22Rv1 (cell line): ENCODE measurements at regions not wholly inside any gene's neighbourhood (a gene's known extent, or its start where the extent isn't known, plus 50 kb on each side); places are given as distances from the start of the nearest gene placed in this dataset.

Experiments used
- H3K27ac ChIP-seq: fragments of 450-650 bp; 2 replicates; pipeline ENCODE4 v1.5.1; 2017
- ZFX ChIP-seq: fragments of 450-650 bp; IDR thresholded peaks from 2 replicates; pipeline ENCODE4 v1.6.1; 2017; ENCODE audit warnings: antibody characterized with exemption, borderline replicate concordance
- TF ChIP-seq, protein P1 (sequence below): fragments of 450-650 bp; IDR thresholded peaks from 2 replicates; pipeline ENCODE4 v1.5.1; 2017; ENCODE audit warnings: mild to moderate bottlenecking

DNA sequence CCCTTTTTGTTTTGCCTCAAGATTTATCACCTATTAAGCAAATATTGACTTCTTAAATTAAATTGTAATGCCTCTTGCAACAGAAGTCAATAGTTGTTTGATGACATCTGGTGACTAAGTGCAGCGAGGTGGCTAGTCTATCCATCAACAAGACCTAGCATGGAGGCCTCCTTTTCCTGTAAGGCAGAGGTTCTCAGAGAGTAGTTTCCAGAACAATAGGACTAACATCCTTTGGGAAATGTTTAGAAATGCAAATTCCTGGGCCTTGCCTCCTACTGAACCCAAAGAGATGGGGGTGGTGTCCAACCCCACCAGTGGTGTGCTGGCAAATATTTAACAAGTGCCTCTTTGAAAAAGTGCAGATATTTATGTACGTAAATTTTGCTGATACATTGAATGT lies 143.7 kb downstream of the SCP2D1 start:
- H3K27ac ChIP-seq = no peak overlapping the region
- TF ChIP-seq ZFX = no peak
- TF ChIP-seq, protein P1, sequence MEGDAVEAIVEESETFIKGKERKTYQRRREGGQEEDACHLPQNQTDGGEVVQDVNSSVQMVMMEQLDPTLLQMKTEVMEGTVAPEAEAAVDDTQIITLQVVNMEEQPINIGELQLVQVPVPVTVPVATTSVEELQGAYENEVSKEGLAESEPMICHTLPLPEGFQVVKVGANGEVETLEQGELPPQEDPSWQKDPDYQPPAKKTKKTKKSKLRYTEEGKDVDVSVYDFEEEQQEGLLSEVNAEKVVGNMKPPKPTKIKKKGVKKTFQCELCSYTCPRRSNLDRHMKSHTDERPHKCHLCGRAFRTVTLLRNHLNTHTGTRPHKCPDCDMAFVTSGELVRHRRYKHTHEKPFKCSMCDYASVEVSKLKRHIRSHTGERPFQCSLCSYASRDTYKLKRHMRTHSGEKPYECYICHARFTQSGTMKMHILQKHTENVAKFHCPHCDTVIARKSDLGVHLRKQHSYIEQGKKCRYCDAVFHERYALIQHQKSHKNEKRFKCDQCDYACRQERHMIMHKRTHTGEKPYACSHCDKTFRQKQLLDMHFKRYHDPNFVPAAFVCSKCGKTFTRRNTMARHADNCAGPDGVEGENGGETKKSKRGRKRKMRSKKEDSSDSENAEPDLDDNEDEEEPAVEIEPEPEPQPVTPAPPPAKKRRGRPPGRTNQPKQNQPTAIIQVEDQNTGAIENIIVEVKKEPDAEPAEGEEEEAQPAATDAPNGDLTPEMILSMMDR = no peak

DNA sequence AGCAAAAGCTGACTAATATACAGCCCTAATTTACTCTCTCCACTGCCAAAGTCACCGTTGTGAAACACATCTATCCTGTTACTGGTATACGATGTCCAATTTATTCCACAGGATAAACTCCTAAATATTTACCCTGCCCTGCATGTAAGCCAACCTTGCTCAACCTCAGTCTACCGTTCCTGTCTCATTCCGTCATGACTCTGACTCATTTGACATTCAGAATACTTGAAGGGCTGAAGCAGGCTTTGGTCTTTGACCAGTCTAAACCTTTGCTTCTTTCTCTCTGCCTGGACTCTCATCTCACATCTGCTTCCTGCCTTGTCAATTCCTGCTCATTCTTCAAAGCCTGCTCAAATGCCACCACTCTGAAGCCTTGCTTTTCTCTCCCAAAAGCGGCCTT lies 157.5 kb downstream of the SCP2D1 start:
- TF ChIP-seq, protein P1 = no peak
- no peak overlapping the region for H3K27ac ChIP-seq

DNA sequence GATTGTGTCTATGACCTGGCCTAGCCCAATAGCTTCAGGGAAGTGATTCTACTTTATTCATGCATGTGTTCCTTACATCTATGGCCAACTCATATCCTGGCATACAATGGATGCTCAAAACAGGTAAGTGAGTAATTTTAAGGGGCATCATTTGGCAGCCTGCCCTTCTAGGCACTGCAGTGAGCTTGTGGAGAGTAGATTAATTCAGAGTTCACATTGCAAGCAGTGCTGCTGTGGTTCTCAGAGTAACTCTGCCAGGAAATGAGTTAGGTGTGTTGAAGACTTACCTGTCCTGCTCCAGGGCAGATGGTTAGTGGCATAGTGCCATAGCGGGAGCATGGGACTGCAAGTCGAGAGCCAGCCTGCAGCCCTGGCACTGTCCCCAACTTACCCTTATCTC lies 158.0 kb downstream of the SCP2D1 start:
- no peak for TF ChIP-seq ZFX
- TF ChIP-seq, protein P1 = no peak
- H3K27ac ChIP-seq = no peak overlapping the region

DNA sequence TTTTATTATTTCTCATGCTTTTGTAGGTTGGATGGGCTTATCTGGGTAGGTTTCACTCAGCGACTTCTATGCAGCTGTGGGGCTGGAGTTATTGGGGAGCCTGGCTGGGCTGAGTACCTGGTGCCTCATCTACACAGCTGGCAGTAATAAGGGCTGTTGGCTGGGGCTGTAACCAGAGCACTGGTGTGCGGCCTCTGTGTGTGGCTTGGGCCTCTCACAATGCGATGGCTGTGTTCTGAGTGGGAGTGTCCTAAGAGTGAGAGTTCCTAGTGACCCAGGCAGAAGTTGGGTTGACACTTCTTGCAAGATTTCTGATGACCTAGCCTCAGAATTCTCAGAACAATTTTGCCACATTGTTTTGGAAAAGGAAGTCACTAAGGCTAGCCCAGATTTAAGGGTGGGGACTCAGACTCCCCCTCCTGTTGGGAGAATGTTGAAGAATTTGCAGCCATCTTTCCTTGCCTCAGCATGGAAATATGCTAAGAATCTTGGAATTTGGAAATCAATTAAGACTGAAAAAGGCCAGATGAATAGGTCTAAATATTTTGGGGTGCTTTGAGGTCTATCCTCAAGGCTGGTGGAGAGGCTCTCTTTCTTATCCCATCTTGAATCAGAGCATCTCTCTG lies 158.8 kb downstream of the SCP2D1 start:
- H3K27ac ChIP-seq = no peak overlapping the region
- TF ChIP-seq ZFX = no peak
- TF ChIP-seq, protein P1 = no peak

DNA sequence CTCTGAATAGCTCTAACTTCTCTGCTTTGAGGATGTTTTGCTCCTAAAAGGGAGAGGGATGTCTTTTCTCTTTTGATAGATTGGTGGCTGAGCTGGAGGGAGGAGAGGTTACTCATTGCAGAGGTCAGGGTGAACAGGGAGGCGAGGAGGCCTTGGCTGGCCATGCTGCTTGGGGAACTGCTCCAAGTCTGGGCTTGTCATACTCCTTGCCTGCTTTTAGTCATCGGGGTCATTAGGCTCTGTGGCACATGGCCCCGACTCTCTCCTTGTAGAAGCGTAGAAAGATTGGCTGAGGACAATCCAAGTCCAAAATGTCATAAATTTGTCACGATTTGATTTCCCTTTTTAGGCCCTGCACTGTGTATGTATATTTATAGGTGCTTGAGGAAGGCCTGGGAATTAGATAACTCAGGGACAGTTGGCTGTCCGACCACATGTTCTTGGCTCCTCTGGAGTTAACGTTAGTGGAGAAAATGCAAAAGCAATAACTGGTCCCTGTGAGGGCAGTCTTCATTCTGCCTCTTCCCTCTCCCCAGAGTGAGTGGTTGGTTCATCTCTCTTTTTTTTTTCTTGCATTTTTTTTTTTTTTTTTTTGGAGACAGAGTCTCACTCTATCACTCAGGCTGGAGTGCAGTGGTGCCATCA lies 160.1 kb downstream of the SCP2D1 start:
- no peak for TF ChIP-seq ZFX
- TF ChIP-seq, protein P1 = no peak
- no peak overlapping the region for H3K27ac ChIP-seq

DNA sequence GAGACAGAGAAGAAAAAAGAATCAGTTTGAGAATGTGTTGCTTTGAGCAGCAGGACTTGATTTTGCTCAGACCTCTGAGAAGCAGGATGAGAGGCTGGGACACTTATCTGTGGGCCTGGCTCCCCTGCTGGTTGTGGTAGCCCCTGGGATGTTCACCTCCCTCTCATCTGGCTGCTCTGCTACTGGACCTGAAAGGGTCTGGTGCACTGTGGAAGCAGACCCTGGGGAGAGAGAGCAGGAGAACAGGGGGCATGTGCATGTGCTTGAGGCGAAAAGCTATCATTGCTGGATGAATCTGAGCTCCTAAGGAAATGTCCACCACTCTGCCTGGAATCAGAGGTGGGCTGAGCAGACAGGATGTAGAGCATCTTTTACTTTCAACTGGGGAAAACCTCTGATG lies 161.1 kb downstream of the SCP2D1 start:
- no peak overlapping the region for H3K27ac ChIP-seq
- TF ChIP-seq ZFX = no peak
- TF ChIP-seq, protein P1 = no peak

DNA sequence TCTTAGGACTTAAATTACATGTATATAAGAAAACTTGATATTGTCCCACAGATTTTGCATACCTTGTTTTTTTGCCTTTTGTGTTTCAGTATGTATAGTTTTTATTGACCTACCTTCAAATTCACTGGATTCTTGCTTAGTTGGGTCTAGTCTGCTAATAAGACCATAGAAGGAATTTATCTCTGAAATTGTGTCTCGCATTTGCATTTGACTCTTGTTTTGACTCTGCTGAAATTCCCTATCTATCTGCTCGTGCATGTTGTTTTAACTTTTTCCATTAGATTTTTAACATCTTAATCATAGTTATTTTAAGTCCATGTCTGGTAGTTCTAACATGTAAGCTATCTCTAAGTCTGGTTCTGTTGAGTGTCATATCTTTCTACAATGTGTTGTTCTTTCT lies 163.9 kb downstream of the SCP2D1 start:
- no peak for TF ChIP-seq ZFX
- TF ChIP-seq, protein P1 = no peak
- H3K27ac ChIP-seq = no peak overlapping the region
